ENCODE measurements at regions not wholly inside any gene's neighbourhood (a gene's known extent, or its start where the extent isn't known, plus 50 kb on each side); places are given as distances from the start of the nearest gene placed in this dataset.

DNA sequence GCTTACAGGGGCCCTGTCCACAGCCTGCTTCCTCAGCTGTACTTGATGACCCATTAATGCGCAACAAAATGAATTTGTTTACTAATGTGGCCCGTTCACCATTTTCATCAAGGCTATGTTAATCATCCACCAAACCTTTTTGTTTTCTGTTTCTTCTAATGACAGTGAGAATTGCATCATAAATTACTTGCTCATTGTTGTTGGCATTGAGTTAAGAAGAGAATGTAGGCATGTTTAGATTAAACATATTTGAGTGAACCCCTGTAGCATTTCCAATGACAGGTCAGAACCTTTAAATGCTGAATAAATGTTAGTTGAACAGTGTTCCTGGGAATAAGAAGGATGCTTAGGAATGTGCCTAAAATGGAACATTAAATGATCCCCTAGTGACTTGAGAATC lies 183.4 kb downstream of the SPRY1 start:
- no peak overlapping the region for H3K4me3 ChIP-seq (ENCODE audit: low read length)
- TF ChIP-seq, protein P1, sequence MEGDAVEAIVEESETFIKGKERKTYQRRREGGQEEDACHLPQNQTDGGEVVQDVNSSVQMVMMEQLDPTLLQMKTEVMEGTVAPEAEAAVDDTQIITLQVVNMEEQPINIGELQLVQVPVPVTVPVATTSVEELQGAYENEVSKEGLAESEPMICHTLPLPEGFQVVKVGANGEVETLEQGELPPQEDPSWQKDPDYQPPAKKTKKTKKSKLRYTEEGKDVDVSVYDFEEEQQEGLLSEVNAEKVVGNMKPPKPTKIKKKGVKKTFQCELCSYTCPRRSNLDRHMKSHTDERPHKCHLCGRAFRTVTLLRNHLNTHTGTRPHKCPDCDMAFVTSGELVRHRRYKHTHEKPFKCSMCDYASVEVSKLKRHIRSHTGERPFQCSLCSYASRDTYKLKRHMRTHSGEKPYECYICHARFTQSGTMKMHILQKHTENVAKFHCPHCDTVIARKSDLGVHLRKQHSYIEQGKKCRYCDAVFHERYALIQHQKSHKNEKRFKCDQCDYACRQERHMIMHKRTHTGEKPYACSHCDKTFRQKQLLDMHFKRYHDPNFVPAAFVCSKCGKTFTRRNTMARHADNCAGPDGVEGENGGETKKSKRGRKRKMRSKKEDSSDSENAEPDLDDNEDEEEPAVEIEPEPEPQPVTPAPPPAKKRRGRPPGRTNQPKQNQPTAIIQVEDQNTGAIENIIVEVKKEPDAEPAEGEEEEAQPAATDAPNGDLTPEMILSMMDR (conservative IDR thresholded peaks at IDR 0.05; ENCODE audit: low read depth, low read length): no peak
- DNase-seq (ENCODE audit: low read depth): no peak

- no peak overlapping the region for H3K4me3 ChIP-seq (ENCODE audit: low read length)
- TF ChIP-seq, protein P1 (conservative IDR thresholded peaks at IDR 0.05; ENCODE audit: low read depth, low read length): no peak
- no peak for DNase-seq (ENCODE audit: low read depth)
These were observed 184.5 kb downstream of the SPRY1 start for GRCh38 chr4:123580981-123581664.

DNA sequence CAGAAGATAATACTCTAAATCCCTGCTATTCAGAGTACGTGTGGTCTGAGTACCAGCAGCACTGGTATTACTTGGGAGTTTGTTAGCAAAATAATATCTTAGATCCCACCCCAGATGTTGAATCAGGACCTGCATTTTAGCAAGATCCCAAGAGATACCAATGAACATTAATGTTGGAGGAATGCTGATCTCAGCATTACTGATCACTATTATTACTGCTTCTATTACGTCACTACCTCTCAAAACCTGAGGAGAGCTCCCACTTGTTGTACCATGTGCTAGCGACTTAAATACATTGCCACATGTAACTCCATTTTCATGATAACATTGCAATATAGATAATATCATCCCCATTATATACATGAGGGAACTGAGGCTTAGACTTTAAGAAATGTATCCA lies 185.2 kb downstream of the SPRY1 start:
- H3K4me3 ChIP-seq (ENCODE audit: low read length): no peak overlapping the region
- DNase-seq (ENCODE audit: low read depth): no peak
- TF ChIP-seq, protein P1 (conservative IDR thresholded peaks at IDR 0.05; ENCODE audit: low read depth, low read length): no peak

DNA sequence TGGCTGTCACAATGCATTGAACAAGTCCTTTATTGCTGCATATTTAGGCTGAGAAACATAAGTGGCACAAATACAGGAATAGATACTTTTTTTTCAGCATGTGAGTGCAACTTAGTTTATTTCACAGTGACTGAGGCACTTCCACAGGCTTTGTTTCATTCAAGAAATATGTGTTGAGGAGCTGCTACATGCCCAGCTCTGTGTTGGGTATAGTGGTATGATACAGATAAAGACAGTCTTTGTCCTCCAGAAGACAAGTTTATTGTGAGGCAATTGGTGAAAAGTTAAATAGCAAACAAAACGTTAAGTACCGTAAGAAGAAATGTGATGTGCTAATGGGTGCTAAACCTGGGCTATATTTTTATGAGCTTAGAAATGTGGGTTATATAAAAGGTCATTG lies 186.4 kb downstream of the SPRY1 start:
- TF ChIP-seq, protein P1 (conservative IDR thresholded peaks at IDR 0.05; ENCODE audit: low read depth, low read length): no peak
- no peak overlapping the region for H3K4me3 ChIP-seq (ENCODE audit: low read length)
- no peak for DNase-seq (ENCODE audit: low read depth)

GRCh38 chr4:123585111-123585510 lies 188.5 kb downstream of the SPRY1 start:
- no peak for DNase-seq (ENCODE audit: low read depth)
- TF ChIP-seq, protein P1 (conservative IDR thresholded peaks at IDR 0.05; ENCODE audit: low read depth, low read length): no peak
- no peak overlapping the region for H3K4me3 ChIP-seq (ENCODE audit: low read length)

- TF ChIP-seq, protein P1 (conservative IDR thresholded peaks at IDR 0.05; ENCODE audit: low read depth, low read length): no peak
- no peak for DNase-seq (ENCODE audit: low read depth)
- no peak overlapping the region for H3K4me3 ChIP-seq (ENCODE audit: low read length)
These were observed 191.4 kb downstream of the SPRY1 start for GRCh38 chr4:123587983-123588494.

DNA sequence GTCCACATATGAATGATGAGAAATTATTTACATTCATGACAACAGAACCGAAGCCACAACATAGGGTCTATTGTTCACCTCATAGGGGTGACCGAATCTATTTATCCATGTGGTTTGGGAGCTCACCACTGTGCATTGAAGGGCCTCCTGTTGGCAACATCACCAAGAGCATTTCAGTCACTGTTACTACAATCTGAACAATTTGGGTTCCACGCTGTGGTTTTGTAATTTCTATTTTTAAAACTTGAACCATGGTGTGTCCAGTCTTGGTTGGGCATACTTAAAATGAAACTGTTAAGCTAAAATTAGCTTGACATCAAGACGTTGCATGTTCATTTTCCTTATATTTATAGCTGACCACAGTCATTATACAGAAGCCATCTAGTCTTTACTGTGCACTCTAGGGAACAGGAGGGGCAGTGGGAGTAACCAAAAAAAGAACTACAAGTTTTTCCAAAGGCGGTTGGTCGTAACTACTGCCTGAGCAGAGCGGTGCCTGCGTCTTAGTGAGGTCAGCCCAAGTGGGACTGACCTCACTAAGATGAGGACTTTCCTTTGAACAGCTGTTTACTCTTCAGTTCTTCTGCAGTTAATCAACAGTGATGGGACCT lies 192.1 kb downstream of the SPRY1 start:
- TF ChIP-seq, protein P1 (conservative IDR thresholded peaks at IDR 0.05; ENCODE audit: low read depth, low read length): no peak
- no peak for DNase-seq (ENCODE audit: low read depth)
- no peak overlapping the region for H3K4me3 ChIP-seq (ENCODE audit: low read length)
